ENCODE measurements at regions not wholly inside any gene's neighbourhood (a gene's known extent, or its start where the extent isn't known, plus 50 kb on each side); places are given as distances from the start of the nearest gene placed in this dataset.

- H3K4me1 Mint-ChIP-seq (ENCODE audit: low read depth): peaks cover 19% of the 10 kb centered on the region
- DNase-seq (no peak), ATAC-seq (no peak)
- no peaks in the 10 kb centered on the region for H3K36me3 Mint-ChIP-seq (ENCODE audit: low read depth)
- H3K27me3 Mint-ChIP-seq: peaks cover 3% of the 10 kb centered on the region
- no peak for TF ChIP-seq CTCF (IDR thresholded peaks at IDR 0.05)
- intact Hi-C loops (cut with micrococcal nuclease): no loop called here
- H3K9me3 Mint-ChIP-seq: no peaks in the 10 kb centered on the region
- POLR2A ChIA-PET: interaction anchor here (1.2 kb wide), 1 partner anchor 370 kb away, joined by 3 read pairs; no protein-coding TSS in a partner anchor
- no peak overlapping the region for H3K27ac Mint-ChIP-seq
- CTCF ChIA-PET: interaction anchor here (0.8 to 1.1 kb wide), 2 partner anchors 11 to 13 kb away, joined by 3 read pairs; no protein-coding TSS in a partner anchor
- no peak overlapping the region for H3K4me3 Mint-ChIP-seq
Observed at GRCh38 chr5:56699538-56699937, 115.8 kb upstream of the MAP3K1 start.

GRCh38 chr5:56698463-56699381 lies 116.6 kb upstream of the MAP3K1 start:
- H3K4me3 Mint-ChIP-seq: no peak overlapping the region
- ChIA-PET CTCF (interaction anchor here (0.8 kb wide), 1 partner anchor 12 kb away, joined by 3 read pairs; no protein-coding TSS in a partner anchor), POLR2A (interaction anchor here (0.6 to 1.2 kb wide), 2 partner anchors 54 to 369 kb away, joined by 3 read pairs; no protein-coding TSS in a partner anchor)
- intact Hi-C loops (cut with micrococcal nuclease): no loop called here
- ATAC-seq: no peak
- DNase-seq: no peak
- H3K36me3 Mint-ChIP-seq (ENCODE audit: low read depth): no peaks in the 10 kb centered on the region
- peaks cover 24% of the 10 kb centered on the region for H3K4me1 Mint-ChIP-seq (ENCODE audit: low read depth)
- H3K27ac Mint-ChIP-seq: no peak overlapping the region
- peaks cover 2% of the 10 kb centered on the region for H3K9me3 Mint-ChIP-seq
- H3K27me3 Mint-ChIP-seq: peaks cover 3% of the 10 kb centered on the region
- no peak for TF ChIP-seq CTCF (IDR thresholded peaks at IDR 0.05)

- ChIA-PET POLR2A (interaction anchor here (0.8 kb wide), 1 partner anchor 10 kb away, joined by 3 read pairs; no protein-coding TSS in a partner anchor), CTCF (no interaction called here)
- intact Hi-C loops (cut with micrococcal nuclease): no loop called here
- H3K27me3 Mint-ChIP-seq: peaks cover 3% of the 10 kb centered on the region
- no peak for TF ChIP-seq CTCF (IDR thresholded peaks at IDR 0.05)
- H3K4me3 Mint-ChIP-seq: no peak overlapping the region
- peaks cover 42% of the 10 kb centered on the region for H3K4me1 Mint-ChIP-seq (ENCODE audit: low read depth)
- ATAC-seq (no peak), DNase-seq (no peak)
- H3K27ac Mint-ChIP-seq: no peak overlapping the region
- H3K9me3 Mint-ChIP-seq: peaks cover 3% of the 10 kb centered on the region
- H3K36me3 Mint-ChIP-seq (ENCODE audit: low read depth): no peaks in the 10 kb centered on the region
Observed at GRCh38 chr5:56696900-56697299, 118.4 kb upstream of the MAP3K1 start.

GRCh38 chr5:56693220-56693579 lies 122.1 kb upstream of the MAP3K1 start:
- TF ChIP-seq CTCF (IDR thresholded peaks at IDR 0.05): no peak
- peaks cover 40% of the 10 kb centered on the region for H3K4me1 Mint-ChIP-seq (ENCODE audit: low read depth)
- ChIA-PET POLR2A (no interaction called here), CTCF (no interaction called here)
- peak; percentile 71 for ATAC-seq
- no peak overlapping the region for H3K4me3 Mint-ChIP-seq
- peaks cover 3% of the 10 kb centered on the region for H3K9me3 Mint-ChIP-seq
- peak; percentile 70 for DNase-seq
- peaks cover 2% of the 10 kb centered on the region for H3K36me3 Mint-ChIP-seq (ENCODE audit: low read depth)
- H3K27ac Mint-ChIP-seq: peak overlapping the region; percentile 67
- H3K27me3 Mint-ChIP-seq: no peaks in the 10 kb centered on the region
- intact Hi-C loops (cut with micrococcal nuclease): no loop called here

Data from activated CD8-positive, alpha-beta T cell treated with anti-CD3 and anti-CD28 coated beads for 36 hours (primary cell).